GF-D8 (cell line): ENCODE measurements at regions not wholly inside any gene's neighbourhood (a gene's known extent, or its start where the extent isn't known, plus 50 kb on each side); places are given as distances from the start of the nearest gene placed in this dataset.
"Not testable (repeated sequence)": the region's sequence is repeated elsewhere in the genome, so short reads cannot be mapped to it uniquely, and the experiment has no call there.

Experiments used
- DNase-seq: peaks from one replicate; lab custom pipeline; 2025; lab: John Stamatoyannopoulos, UW

DNA sequence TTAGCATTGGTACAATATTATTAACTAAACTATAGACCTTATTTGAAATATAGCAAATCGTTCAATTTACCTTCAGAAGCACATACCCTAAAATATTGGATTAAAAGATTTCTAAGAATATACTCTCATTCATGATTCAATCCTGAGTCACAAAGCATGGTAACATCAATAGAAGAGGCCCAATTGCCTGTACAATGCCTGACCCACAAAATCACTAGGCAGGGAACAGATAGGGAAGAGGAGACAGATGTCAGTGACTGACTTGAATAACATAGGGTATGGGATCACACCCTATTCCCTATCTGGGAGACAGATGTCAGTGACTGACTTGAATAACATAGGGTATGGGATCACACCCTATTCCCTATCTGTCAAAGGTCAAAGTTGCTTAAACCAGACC lies 611.6 kb upstream of the VRK2 start:
- DNase-seq, result no peak

- DNase-seq, result no peak
Measured at GRCh38 chr2:57437077-57437476, 609.5 kb upstream of the VRK2 start.

GRCh38 chr2:57440437-57440836 lies 606.2 kb upstream of the VRK2 start:
- no peak for DNase-seq

GRCh38 chr2:57443086-57443485 lies 603.5 kb upstream of the VRK2 start:
- no peak for DNase-seq

GRCh38 chr2:57443973-57444521 lies 602.6 kb upstream of the VRK2 start:
- no peak for DNase-seq

DNA sequence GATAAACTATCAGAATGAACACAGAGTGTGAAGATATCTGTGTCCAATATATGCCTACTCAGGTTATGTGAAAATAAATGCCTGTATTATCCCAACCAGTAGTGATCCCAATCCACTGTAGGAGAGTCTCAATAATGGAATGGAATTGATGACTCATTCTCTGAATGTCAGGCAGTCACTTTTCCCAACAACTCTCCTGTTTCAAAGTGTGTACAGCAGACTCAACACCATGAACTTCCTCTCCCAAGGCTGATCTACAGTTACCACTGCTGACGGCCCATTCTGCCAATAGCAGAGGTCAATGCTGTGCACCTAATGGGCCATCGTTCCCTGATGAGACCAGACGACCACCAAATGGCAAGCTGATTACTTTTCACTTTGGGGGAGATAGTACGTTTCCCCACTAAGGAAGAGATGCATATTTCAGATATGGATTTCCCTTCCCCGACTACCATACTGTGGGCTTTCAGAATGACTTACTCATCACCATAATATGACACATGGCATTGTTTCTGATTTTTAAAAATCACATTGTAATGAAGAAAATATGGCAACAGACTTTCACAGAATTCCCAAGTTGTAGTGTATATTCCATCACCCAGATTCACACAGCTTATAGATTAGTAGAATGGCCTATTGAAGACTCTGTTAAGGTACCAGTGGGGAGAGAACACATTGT lies 601.7 kb upstream of the VRK2 start:
- DNase-seq, result no peak

GRCh38 chr2:57448816-57449215 lies 597.8 kb upstream of the VRK2 start:
- DNase-seq, result no peak

DNA sequence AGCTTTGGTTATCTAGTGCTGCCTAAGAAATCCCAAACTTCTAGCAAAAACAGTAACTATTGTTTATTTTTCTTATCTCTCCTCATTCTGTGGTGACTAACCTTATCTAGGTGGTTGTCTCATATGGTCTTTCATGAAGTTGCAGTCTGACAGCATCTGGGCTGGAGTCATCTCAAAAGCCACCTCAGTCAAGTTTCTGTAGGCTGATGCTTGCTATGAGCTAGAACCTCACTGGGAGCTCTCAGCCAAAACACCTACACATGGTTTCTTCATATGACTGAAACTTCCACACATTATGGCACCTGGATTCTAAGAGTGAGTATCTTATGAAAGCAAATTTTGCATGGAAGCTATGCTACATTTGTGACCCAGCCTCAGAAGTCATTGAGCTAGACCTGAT lies 596.4 kb upstream of the VRK2 start:
- DNase-seq, result no peak

DNA sequence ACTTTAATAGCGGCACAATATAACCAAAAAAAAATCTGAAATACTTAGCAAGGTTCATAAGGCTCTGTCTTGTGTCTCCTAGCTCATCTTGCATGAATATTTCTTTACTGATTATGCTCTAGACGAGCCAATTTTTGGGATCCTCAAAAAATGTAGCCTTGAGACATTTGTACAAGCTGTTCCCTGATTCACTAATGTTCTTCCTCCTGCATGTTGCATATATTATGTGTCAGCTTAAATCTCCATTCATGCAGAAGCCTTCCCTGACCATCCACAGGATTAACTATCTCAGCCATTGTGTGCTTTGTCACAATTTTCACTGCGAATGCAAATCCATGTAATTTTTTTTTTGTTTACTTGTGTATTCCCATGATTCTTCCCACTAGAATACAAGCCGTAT lies 594.0 kb upstream of the VRK2 start:
- no peak for DNase-seq

DNA sequence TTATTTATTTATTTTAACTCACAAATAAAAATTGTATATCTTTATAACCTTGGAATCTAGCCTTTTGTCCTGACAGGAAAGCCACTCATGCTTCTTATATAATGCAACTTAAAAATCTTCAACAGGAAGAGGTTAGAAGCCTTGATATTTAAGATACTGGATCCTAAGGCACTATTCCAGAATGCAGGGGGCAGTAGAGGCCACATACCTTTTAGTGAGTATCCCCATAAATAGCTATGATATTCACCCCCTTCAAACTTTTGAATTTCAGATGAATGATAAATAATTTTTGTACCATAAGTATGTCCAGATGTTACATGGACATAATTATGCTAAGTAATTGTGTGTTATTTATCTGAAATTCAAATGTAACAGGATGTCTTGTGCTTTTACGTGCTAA lies 592.7 kb upstream of the VRK2 start:
- no peak for DNase-seq

DNA sequence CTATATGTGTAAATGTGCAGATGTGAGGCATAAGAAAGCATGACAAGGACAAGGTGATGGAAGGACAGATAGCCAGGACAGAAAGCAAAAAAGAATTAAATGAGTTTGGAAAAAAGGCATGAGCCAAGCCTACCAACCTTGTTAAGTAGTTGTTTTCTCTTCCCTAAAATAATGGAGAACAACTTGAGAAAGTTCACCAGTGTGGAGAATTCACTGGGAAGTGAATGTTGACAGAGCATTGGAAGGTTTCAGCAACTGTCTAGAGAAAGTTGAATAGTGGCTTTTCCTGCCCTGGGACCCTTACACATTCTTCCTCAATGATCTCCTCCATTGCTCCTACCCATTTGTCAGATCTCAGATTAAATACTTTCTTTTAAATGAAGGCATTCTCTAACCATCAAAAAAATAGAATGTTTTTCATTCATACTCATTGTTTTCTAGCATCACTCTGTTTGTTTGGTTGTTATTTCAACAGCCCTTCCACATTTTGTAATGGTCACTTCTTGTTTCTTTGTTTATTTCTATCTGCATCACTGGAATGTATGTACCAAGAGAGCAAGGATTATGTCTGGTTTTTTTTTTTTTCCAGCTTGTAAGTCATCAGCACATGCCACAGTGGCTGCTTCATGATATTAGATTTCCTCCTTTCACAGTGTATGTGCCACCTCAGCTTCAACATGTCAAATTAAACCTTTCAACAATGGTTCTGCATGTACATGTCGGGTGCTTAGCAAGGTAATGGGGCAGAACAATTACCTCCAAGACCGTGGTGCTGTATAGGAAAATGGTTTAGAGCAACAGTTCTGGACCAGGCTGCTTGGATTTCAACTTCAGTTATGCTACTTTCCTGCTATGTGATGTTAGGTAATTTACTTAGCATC lies 586.0 kb upstream of the VRK2 start:
- DNase-seq, result no peak

DNA sequence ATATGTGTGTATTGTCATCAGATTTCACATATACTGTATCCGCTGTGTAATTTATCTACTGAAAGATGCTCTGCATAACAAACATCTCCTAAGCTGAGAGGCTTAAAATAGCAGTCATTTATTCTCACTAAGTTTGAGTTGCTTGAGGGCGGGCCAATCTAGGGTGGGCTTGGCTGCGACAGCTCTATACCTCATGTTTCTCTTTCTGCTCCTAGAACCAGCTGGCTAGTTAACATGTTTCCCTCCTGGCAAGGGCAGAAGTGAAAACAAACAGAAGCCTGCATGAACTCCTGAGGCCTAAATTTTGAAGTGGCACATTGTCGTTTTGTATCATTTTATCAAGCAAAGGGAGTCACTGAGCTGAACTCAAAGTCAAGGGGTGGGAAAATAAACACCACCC lies 585.0 kb upstream of the VRK2 start:
- no peak for DNase-seq

- DNase-seq, result no peak
Measured at GRCh38 chr2:57465067-57465466, 581.5 kb upstream of the VRK2 start.

DNA sequence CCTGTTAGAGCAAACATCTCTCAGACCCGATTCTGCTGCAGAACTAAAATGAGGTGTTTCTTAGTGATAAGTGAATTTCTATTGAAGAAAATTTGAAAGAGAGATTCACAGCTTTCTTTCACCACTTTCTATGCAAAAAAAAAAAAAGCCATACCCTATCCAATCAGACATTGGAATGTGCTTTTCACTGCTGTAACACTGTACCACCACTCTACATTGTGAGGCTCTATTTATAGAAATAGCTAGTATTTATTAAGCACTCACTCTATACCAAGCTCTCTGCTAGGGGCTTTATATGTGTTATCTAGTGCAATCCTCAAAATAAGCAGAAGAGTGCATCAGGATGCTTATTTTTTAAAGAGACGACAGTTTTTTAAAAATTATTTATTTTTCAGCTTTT lies 580.6 kb upstream of the VRK2 start:
- no peak for DNase-seq

DNA sequence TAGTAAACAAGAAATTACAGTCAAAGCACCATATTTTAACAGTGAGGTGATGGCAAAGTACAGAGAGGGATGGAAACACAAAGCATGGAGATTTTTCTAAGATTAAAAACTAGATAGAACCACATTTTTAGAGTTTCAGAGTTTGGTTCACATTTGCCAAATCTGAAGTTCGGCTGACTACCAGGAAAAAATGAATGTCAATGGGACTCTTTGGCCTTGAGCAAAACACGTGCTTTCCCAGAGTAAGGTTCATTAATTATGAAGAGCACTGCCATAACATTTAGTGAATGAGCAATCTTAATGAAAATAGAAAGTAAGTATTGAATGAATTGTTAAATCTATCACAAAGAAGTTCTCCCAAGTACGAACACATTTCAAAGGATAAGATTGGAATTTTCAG lies 571.2 kb upstream of the VRK2 start:
- no peak for DNase-seq

DNA sequence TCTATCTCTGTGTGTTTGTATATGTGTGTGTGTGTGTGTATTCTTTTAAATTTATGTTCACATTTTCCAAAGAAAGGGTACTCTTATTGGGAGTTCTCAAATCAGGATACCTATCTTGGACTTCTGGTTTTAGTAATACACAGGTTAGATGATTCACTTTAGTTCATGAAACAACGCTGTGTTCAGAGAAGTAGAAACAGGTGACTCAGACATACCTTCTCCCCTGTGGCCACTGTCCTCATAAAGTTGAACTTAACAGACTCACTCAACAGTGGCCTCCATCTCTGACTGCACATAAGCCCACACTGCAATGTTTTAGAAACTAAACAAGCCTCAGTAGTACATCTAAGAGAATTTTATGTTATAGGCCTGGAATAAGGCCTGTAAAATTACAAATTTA lies 566.6 kb upstream of the VRK2 start:
- DNase-seq, result no peak

DNA sequence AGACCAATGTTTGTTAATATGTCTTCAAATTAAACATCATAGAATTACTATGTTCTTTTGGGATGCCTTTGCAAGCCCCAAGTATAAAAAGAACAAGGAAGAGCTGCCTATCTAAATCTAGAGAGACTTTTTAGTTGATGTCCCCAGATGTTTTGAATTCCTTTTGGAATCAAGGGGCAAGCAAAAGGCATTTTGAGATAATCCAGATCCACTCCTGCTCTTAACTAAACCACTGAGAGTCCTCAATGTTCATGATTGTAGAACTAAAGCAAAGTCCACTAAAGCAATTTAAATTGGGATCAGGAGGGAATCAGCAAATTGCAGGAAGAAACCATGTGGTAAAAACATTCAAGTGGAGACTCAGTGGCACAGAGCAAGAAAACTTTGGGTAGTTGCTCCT lies 558.5 kb upstream of the VRK2 start:
- DNase-seq, result no peak

DNA sequence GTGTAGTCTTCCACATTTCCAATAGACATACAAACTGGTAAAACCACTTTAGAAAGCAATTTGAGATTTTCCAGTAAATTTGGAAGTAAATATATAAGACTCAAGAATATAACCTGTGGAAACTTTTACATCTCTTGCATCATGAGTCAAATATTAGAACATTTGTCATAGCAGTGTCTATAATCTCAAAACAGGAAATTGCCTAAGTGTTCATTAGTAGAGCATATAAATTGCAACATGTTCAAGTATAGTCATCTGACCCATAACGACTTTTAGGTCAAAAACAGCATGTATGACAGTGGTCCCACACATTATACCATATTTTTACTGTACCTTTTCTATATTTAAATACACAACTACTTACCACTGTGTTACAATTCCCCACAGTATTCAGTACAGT lies 555.9 kb upstream of the VRK2 start:
- DNase-seq, result no peak

DNA sequence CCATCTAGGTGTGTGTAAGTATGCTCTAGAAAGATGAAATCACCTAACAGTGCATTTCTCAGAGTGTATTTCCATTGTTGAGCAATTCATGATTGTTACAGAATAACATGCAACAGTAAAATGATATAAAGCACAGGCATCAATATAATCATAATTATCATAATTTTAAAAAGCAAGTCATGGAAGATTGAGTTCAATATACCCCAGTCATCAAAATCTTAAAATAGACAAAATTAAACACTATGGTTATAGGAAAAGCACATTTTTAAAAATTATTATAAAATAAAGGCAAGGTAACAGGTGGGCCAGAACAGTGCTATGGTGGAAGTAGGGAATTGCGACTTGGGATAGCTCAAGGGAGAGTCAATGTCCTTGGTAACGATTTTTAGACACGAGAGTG lies 555.4 kb upstream of the VRK2 start:
- no peak for DNase-seq

GRCh38 chr2:57493966-57494365 lies 552.6 kb upstream of the VRK2 start:
- DNase-seq, result not testable (repeated sequence)

DNA sequence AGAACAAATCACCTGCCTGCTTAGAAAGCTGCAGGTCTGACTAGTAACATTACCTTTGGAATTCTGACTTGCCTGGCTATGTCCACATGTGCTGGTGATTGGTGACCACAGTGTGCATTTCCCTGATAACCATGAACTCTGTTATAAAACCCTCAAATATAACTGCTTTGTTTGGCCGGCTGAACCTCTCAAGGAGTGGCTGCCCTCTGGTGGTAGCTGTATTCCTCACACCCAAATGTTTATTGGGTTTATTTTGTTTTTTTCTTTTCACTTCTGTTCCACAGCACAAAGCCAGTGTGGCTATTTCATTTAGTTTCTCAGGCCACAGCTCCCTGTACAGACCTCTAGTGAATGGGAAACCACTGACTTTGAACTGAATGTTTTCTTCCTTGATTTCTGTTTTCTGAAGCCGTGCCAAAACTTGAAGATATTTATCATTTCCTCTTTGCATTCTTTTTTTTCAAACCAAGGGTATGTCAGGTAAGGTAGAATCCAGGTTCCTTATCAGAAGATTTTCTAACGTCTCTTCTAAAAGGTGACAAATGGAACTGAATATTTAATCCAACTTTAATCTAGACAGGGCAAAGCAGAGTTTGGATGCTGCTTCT lies 549.0 kb upstream of the VRK2 start:
- DNase-seq, result no peak

DNA sequence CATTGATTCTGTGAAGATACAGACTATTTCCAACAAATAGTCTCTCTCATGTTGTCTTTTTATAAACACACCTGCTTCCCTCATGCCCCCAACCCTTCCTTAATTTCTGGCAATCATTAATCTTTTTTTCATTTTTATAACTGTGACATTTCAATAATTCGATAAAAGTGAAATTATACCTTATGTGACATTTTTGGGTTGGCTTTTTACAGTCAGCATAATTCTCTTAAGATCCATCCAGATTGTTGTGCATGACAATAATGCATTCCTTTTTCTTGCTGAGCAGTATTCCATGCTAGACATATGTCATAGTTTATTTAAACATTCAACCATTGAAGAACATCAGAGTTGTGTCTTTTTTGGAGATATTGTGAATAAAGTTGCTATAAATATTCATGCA lies 541.8 kb upstream of the VRK2 start:
- no peak for DNase-seq

DNA sequence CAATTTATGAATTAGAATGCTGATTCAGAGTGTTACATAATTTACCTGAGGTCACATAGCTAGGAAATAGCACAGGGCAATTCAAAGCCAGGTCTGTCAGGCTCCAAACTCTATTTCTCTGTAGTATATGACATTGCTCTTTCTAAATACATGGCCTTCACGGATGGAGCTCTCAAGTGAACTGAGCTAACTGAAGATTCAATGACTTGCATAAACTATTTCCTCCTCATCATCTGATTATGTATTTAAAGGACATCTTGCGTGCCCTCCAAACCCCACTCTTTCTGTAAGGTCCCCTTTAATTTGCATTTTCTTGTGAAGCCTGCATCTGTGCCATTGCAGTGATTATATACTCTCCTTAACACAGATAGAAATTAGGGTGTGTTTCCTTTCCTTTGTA lies 537.4 kb upstream of the VRK2 start:
- DNase-seq, result no peak
